ENCODE measurements at regions not wholly inside any gene's neighbourhood (a gene's known extent, or its start where the extent isn't known, plus 50 kb on each side); places are given as distances from the start of the nearest gene placed in this dataset.

DNA sequence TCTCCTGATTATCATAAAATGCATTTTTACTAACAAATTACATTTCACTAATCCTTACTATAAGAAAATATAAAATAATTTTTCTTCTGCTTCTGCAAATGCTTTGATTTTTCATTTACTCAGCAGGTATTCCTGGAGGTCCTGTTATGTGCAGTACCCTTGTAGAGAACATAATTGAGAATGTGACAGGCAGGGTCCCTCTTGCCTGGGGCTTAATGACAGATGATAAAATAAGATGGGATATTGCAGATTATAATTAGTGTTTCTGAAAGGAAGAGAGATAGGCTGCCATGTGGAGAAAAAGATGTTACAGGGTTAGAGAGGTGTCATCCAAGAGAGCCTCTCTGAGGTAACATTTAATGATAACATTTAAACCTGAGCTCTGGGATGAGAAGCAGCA lies 128.9 kb downstream of the MAD2L1 start:
- Histone ChIP-seq H3K9me3 (replicated peaks; ENCODE audit: control insufficient read depth, insufficient read depth, low read length) (no peaks in the 10 kb centered on the region), H3K36me3 (ENCODE audit: control insufficient read depth in 2 of 2, extremely low read depth in 1 of 2, insufficient read depth in 2 of 2, low read length in 2 of 2) (no peaks in the 10 kb centered on the region), H4K20me1 (replicated peaks; ENCODE audit: control insufficient read depth, extremely low read depth, insufficient read depth, low read length) (no peaks in the 10 kb centered on the region), H2AFZ (ENCODE audit: low read depth, low read length) (no peak overlapping the region), H3K27me3 (ENCODE audit: control insufficient read depth in 2 of 2, insufficient read depth in 2 of 2, low read length in 2 of 2) (no peaks in the 10 kb centered on the region), H3K4me2 (ENCODE audit: insufficient read depth, low read length) (no peak overlapping the region), H3K9ac (replicated peaks; ENCODE audit: extremely low read depth, insufficient read depth, low read length) (no peak overlapping the region), H3K9me1 (replicated peaks; ENCODE audit: control insufficient read depth, extremely low read depth, insufficient read depth, low read length) (no peaks in the 10 kb centered on the region), H3K4me3 (replicated peaks in 1 of 3; ENCODE audit: insufficient read depth in 1 of 3, low read depth in 1 of 3, low read length in 3 of 3) (no peak overlapping the region), H3K27ac (ENCODE audit: insufficient read depth, low read depth, low read length) (no peak overlapping the region), H3K4me1 (ENCODE audit: control insufficient read depth, extremely low read depth, insufficient read depth, low read length) (no peaks in the 10 kb centered on the region), H3K79me2 (ENCODE audit: control insufficient read depth, insufficient read depth, low read length) (no peaks in the 10 kb centered on the region)
- dilution Hi-C loops (cut with MboI; ENCODE audit: extremely low pct_ligation_motif_present, low sequenced_read_pairs) (no loop called here), intact Hi-C loops (cut with micrococcal nuclease) (no loop called here)
- POLR2A ChIA-PET = no interaction called here
- CTCF ChIA-PET = no interaction called here
- TF ChIP-seq, protein P1, sequence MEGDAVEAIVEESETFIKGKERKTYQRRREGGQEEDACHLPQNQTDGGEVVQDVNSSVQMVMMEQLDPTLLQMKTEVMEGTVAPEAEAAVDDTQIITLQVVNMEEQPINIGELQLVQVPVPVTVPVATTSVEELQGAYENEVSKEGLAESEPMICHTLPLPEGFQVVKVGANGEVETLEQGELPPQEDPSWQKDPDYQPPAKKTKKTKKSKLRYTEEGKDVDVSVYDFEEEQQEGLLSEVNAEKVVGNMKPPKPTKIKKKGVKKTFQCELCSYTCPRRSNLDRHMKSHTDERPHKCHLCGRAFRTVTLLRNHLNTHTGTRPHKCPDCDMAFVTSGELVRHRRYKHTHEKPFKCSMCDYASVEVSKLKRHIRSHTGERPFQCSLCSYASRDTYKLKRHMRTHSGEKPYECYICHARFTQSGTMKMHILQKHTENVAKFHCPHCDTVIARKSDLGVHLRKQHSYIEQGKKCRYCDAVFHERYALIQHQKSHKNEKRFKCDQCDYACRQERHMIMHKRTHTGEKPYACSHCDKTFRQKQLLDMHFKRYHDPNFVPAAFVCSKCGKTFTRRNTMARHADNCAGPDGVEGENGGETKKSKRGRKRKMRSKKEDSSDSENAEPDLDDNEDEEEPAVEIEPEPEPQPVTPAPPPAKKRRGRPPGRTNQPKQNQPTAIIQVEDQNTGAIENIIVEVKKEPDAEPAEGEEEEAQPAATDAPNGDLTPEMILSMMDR (IDR thresholded peaks at IDR 0.05; ENCODE audit: extremely low read depth in 1 of 2, insufficient read depth in 1 of 2, low read depth in 1 of 2, low read length in 2 of 2) = no peak
- no TSS peak for BruUV-seq (replicated peaks)
- no peak for DNase-seq (ENCODE audit: low read depth, low spot score)
- FAIRE-seq = no peak

DNA sequence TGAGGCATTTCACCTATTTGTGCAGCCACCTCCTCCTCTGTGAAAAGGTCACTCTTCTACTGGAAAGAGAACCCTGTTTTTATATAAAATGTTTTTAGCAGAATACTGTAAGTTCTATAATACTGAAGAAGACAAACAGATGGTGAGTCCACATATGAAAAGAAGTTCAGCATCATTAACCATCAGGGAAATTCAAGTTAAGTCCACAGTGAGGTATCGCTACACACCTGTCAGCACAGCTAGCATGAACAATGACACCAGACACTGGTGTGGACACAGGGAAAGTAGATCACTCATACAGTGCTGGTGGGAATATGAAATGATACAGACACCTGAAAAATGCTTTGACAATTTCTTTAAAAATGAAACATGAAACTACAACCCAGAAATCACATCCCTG lies 133.0 kb downstream of the MAD2L1 start:
- Histone ChIP-seq H2AFZ (ENCODE audit: low read depth, low read length) (no peak overlapping the region), H3K36me3 (ENCODE audit: control insufficient read depth in 2 of 2, extremely low read depth in 1 of 2, insufficient read depth in 2 of 2, low read length in 2 of 2) (no peaks in the 10 kb centered on the region), H4K20me1 (replicated peaks; ENCODE audit: control insufficient read depth, extremely low read depth, insufficient read depth, low read length) (no peaks in the 10 kb centered on the region), H3K9ac (replicated peaks; ENCODE audit: extremely low read depth, insufficient read depth, low read length) (no peak overlapping the region), H3K9me1 (replicated peaks; ENCODE audit: control insufficient read depth, extremely low read depth, insufficient read depth, low read length) (no peaks in the 10 kb centered on the region), H3K4me1 (ENCODE audit: control insufficient read depth, extremely low read depth, insufficient read depth, low read length) (no peaks in the 10 kb centered on the region), H3K4me2 (ENCODE audit: insufficient read depth, low read length) (no peak overlapping the region), H3K27me3 (ENCODE audit: control insufficient read depth in 2 of 2, insufficient read depth in 2 of 2, low read length in 2 of 2) (no peaks in the 10 kb centered on the region), H3K9me3 (replicated peaks; ENCODE audit: control insufficient read depth, insufficient read depth, low read length) (no peaks in the 10 kb centered on the region), H3K4me3 (replicated peaks in 1 of 3; ENCODE audit: insufficient read depth in 1 of 3, low read depth in 1 of 3, low read length in 3 of 3) (no peak overlapping the region), H3K79me2 (ENCODE audit: control insufficient read depth, insufficient read depth, low read length) (no peaks in the 10 kb centered on the region), H3K27ac (ENCODE audit: insufficient read depth, low read depth, low read length) (no peak overlapping the region)
- intact Hi-C loops (cut with micrococcal nuclease) (no loop called here), dilution Hi-C loops (cut with MboI; ENCODE audit: extremely low pct_ligation_motif_present, low sequenced_read_pairs) (no loop called here)
- CTCF ChIA-PET = no interaction called here
- FAIRE-seq = no peak
- no peak for DNase-seq (ENCODE audit: low read depth, low spot score)
- no peak for TF ChIP-seq GATA2 (IDR thresholded peaks at IDR 0.05; ENCODE audit: insufficient read depth, insufficient read length, low read depth, low read length)
- no peak for TF ChIP-seq MYC (IDR thresholded peaks at IDR 0.05; ENCODE audit: low read depth, low read length)
- no peak for TF ChIP-seq FOS (IDR thresholded peaks at IDR 0.05; ENCODE audit: borderline replicate concordance, insufficient read depth, low read length)
- TF ChIP-seq, protein P1 (IDR thresholded peaks at IDR 0.05; ENCODE audit: extremely low read depth in 1 of 2, insufficient read depth in 1 of 2, low read depth in 1 of 2, low read length in 2 of 2) = no peak
- TF ChIP-seq POLR2A (IDR thresholded peaks at IDR 0.05; ENCODE audit: low read depth, low read length) = no peak
- TF ChIP-seq JUN (IDR thresholded peaks at IDR 0.05; ENCODE audit: borderline replicate concordance, insufficient read depth, insufficient read length, low read depth) = no peak
- TF ChIP-seq, protein P2, sequence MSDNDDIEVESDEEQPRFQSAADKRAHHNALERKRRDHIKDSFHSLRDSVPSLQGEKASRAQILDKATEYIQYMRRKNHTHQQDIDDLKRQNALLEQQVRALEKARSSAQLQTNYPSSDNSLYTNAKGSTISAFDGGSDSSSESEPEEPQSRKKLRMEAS (IDR thresholded peaks at IDR 0.05; ENCODE audit: insufficient read depth, insufficient read length) = no peak
- TF ChIP-seq EZH2 (IDR thresholded peaks at IDR 0.05; ENCODE audit: borderline replicate concordance, low read depth, low read length, severe bottlenecking) = no peak
- no peak for TF ChIP-seq POLR2AphosphoS5 (IDR thresholded peaks at IDR 0.05; ENCODE audit: insufficient read depth, low read depth, low read length)
- POLR2A ChIA-PET = no interaction called here
- BruUV-seq (replicated peaks) = no TSS peak
